Naive thymus-derived CD4-positive, alpha-beta T cell (primary cell): ENCODE measurements at regions not wholly inside any gene's neighbourhood (a gene's known extent, or its start where the extent isn't known, plus 50 kb on each side); places are given as distances from the start of the nearest gene placed in this dataset.

Experiments used
- ATAC-seq: fragments of 150-1000 bp; cut with Tn5 transposase; 2 replicates; pipeline ENCODE4 v1.10.0; 2021; ENCODE audit warnings: mild to moderate bottlenecking, moderate library complexity
- CTCF ChIA-PET: fragments of 350-600 bp; sonication (Branson Sonifier 250); formaldehyde crosslinking; loops from one replicate; lab custom pipeline; 2021; ENCODE audit warnings: antibody characterized with exemption; lab: Charles Lee
- POLR2A ChIA-PET: fragments of 350-600 bp; sonication (Branson Sonifier 250); formaldehyde crosslinking; loops from one replicate; lab custom pipeline; 2021; ENCODE audit warnings: antibody characterized with exemption, inconsistent platforms; lab: Charles Lee
- DNase-seq, 9 donors: peaks; one replicate each; pipeline versions ENCODE4 v3.0.0 to v3.0.0-alpha.2; 2020 to 2022; ENCODE audit warnings: mixed read lengths in 1 of 9
- H3K27ac ChIP-seq: one replicate; pipeline ENCODE4 v1.7.0; 2013; ENCODE audit warnings: mild to moderate bottlenecking, low read depth, low read length, moderate library complexity
- H3K27me3 ChIP-seq, 2 donors: one replicate each; pipeline ENCODE4 v1.7.0; 2013; ENCODE audit warnings: low read length in 2 of 2, mild to moderate bottlenecking in 2 of 2, moderate library complexity in 2 of 2; ENCODE audit not compliant: control insufficient read depth in 2 of 2, insufficient read depth in 2 of 2
- H3K36me3 ChIP-seq, 3 experiments: 1 replicate in 2 of 3; 2 replicates in 1 of 3; pipeline ENCODE4 v1.7.0; 2013; ENCODE audit warnings: low read length in 3 of 3, mild to moderate bottlenecking in 3 of 3, moderate library complexity in 1 of 3; ENCODE audit not compliant: insufficient read depth in 3 of 3, control insufficient read depth in 2 of 3
- H3K4me1 ChIP-seq, 2 donors: one replicate each; pipeline ENCODE4 v1.7.0; 2013; ENCODE audit warnings: low read length in 2 of 2, mild to moderate bottlenecking in 2 of 2, moderate library complexity in 1 of 2; ENCODE audit not compliant: control insufficient read depth in 2 of 2, insufficient read depth in 2 of 2
- H3K4me3 ChIP-seq: 2 replicates; pipeline ENCODE4 v1.7.0; 2013; ENCODE audit warnings: mild to moderate bottlenecking, low read length
- H3K9me3 ChIP-seq, 3 experiments: 1 replicate in 2 of 3; 2 replicates in 1 of 3; pipeline ENCODE4 v1.7.0; 2013; ENCODE audit warnings: low read length in 3 of 3; ENCODE audit not compliant: control insufficient read depth in 2 of 3
- H3K27ac Mint-ChIP-seq, 9 donors: one replicate each; pipeline ENCODE4 v1.8.0; 2020 to 2022; ENCODE audit warnings: mixed read lengths in 9 of 9, mild to moderate bottlenecking in 8 of 9, moderate library complexity in 5 of 9, inconsistent platforms in 2 of 9
- H3K27me3 Mint-ChIP-seq, 5 donors: one replicate each; pipeline ENCODE4 v1.8.0; 2021 to 2022; ENCODE audit warnings: mixed read lengths in 5 of 5, mild to moderate bottlenecking in 1 of 5
- H3K36me3 Mint-ChIP-seq, 5 donors: one replicate each; pipeline ENCODE4 v1.8.0; 2020 to 2022; ENCODE audit warnings: mixed read lengths in 5 of 5, mild to moderate bottlenecking in 3 of 5, inconsistent platforms in 1 of 5
- H3K4me1 Mint-ChIP-seq, 7 donors: one replicate each; pipeline ENCODE4 v1.8.0; 2020 to 2022; ENCODE audit warnings: mixed read lengths in 7 of 7, mild to moderate bottlenecking in 3 of 7, inconsistent platforms in 1 of 7
- H3K4me3 Mint-ChIP-seq, 10 donors: one replicate each; pipeline ENCODE4 v1.8.0; 2020 to 2022; ENCODE audit warnings: mild to moderate bottlenecking in 10 of 10, mixed read lengths in 10 of 10, moderate library complexity in 6 of 10, inconsistent platforms in 2 of 10
- H3K9me3 Mint-ChIP-seq, 11 donors: one replicate each; pipeline ENCODE4 v1.8.0; 2020 to 2022; ENCODE audit warnings: mixed read lengths in 11 of 11, mild to moderate bottlenecking in 4 of 11, inconsistent platforms in 1 of 11, moderate library complexity in 1 of 11
- intact Hi-C, 2 donors: fragments of 100-400 bp; cut with micrococcal nuclease; formaldehyde crosslinking; loops; one replicate each; pipeline ENCODE4 v1.15.1; 2023

- H3K4me3 Mint-ChIP-seq: no peak overlapping the region
- ATAC-seq (no peak), DNase-seq (no peak)
- H3K4me1 Mint-ChIP-seq: no peaks in the 10 kb centered on the region
- H3K36me3 ChIP-seq: no peaks in the 10 kb centered on the region
- H3K27ac ChIP-seq: no peak overlapping the region
- intact Hi-C loops: no loop called here
- H3K27me3 ChIP-seq: no peaks in the 10 kb centered on the region
- peaks cover 0 to 4% (median 0%) of the 10 kb centered on the region in 11 donors for H3K9me3 Mint-ChIP-seq
- H3K36me3 Mint-ChIP-seq: no peaks in the 10 kb centered on the region
- H3K4me3 ChIP-seq: no peak overlapping the region
- POLR2A ChIA-PET: no interaction called here
- CTCF ChIA-PET: no interaction called here
- H3K4me1 ChIP-seq: no peaks in the 10 kb centered on the region
- H3K27me3 Mint-ChIP-seq: peaks cover 0 to 28% (median 13%) of the 10 kb centered on the region in 5 donors
- H3K27ac Mint-ChIP-seq: no peak overlapping the region
- no peaks in the 10 kb centered on the region for H3K9me3 ChIP-seq
These were observed 96.6 kb upstream of the SRD5A3 start for GRCh38 chr4:55249476-55249875.

- DNase-seq: no peak
- H3K9me3 ChIP-seq: no peaks in the 10 kb centered on the region
- no peak overlapping the region for H3K4me3 ChIP-seq
- H3K4me3 Mint-ChIP-seq: no peak overlapping the region
- no peaks in the 10 kb centered on the region for H3K4me1 Mint-ChIP-seq
- H3K27me3 Mint-ChIP-seq: peaks cover 5 to 34% (median 19%) of the 10 kb centered on the region in 5 donors
- POLR2A ChIA-PET: no interaction called here
- no peaks in the 10 kb centered on the region for H3K4me1 ChIP-seq
- H3K36me3 ChIP-seq: no peaks in the 10 kb centered on the region
- CTCF ChIA-PET: no interaction called here
- H3K27me3 ChIP-seq: no peaks in the 10 kb centered on the region
- intact Hi-C loops: no loop called here
- H3K27ac ChIP-seq: no peak overlapping the region
- H3K9me3 Mint-ChIP-seq: peaks cover 0 to 4% (median 0%) of the 10 kb centered on the region in 11 donors
- no peak overlapping the region for H3K27ac Mint-ChIP-seq
- no peak for ATAC-seq
- H3K36me3 Mint-ChIP-seq: no peaks in the 10 kb centered on the region
These were observed 94.7 kb upstream of the SRD5A3 start for GRCh38 chr4:55251342-55251741.

- H3K9me3 ChIP-seq: no peaks in the 10 kb centered on the region
- Mint-ChIP-seq H3K27ac (no peak overlapping the region), H3K4me3 (no peak overlapping the region), H3K9me3 (peaks cover 0 to 4% (median 0%) of the 10 kb centered on the region in 11 donors), H3K36me3 (no peaks in the 10 kb centered on the region), H3K4me1 (no peaks in the 10 kb centered on the region), H3K27me3 (peaks cover 5 to 35% (median 19%) of the 10 kb centered on the region in 5 donors)
- H3K4me1 ChIP-seq: no peaks in the 10 kb centered on the region
- H3K27me3 ChIP-seq: no peaks in the 10 kb centered on the region
- CTCF ChIA-PET: no interaction called here
- DNase-seq: no peak
- no peak overlapping the region for H3K4me3 ChIP-seq
- POLR2A ChIA-PET: no interaction called here
- intact Hi-C loops: no loop called here
- no peaks in the 10 kb centered on the region for H3K36me3 ChIP-seq
- no peak for ATAC-seq
- H3K27ac ChIP-seq: no peak overlapping the region
These were observed 94.1 kb upstream of the SRD5A3 start for GRCh38 chr4:55251896-55252295.

- H3K27me3 ChIP-seq: no peaks in the 10 kb centered on the region
- no peak overlapping the region for H3K4me3 ChIP-seq
- Mint-ChIP-seq H3K36me3 (no peaks in the 10 kb centered on the region), H3K4me1 (no peaks in the 10 kb centered on the region), H3K4me3 (no peak overlapping the region), H3K27ac (no peak overlapping the region), H3K9me3 (peaks cover 0 to 4% (median 0%) of the 10 kb centered on the region in 11 donors), H3K27me3 (peaks cover 5 to 30% (median 19%) of the 10 kb centered on the region in 5 donors)
- CTCF ChIA-PET: no interaction called here
- H3K27ac ChIP-seq: no peak overlapping the region
- DNase-seq: no peak
- H3K36me3 ChIP-seq: no peaks in the 10 kb centered on the region
- intact Hi-C loops: no loop called here
- POLR2A ChIA-PET: no interaction called here
- no peak for ATAC-seq
- no peaks in the 10 kb centered on the region for H3K4me1 ChIP-seq
- H3K9me3 ChIP-seq: no peaks in the 10 kb centered on the region
These were observed 92.0 kb upstream of the SRD5A3 start for GRCh38 chr4:55253948-55254593.

- Histone ChIP-seq H3K27me3 (no peaks in the 10 kb centered on the region), H3K4me3 (no peak overlapping the region), H3K27ac (no peak overlapping the region), H3K4me1 (no peaks in the 10 kb centered on the region), H3K9me3 (no peaks in the 10 kb centered on the region), H3K36me3 (no peaks in the 10 kb centered on the region)
- no peak overlapping the region for H3K4me3 Mint-ChIP-seq
- H3K36me3 Mint-ChIP-seq: no peaks in the 10 kb centered on the region
- no peaks in the 10 kb centered on the region for H3K4me1 Mint-ChIP-seq
- H3K9me3 Mint-ChIP-seq: no peaks in the 10 kb centered on the region
- ChIA-PET POLR2A (no interaction called here), CTCF (no interaction called here)
- ATAC-seq (no peak), DNase-seq (no peak)
- H3K27ac Mint-ChIP-seq: no peak overlapping the region
- intact Hi-C loops: no loop called here
- H3K27me3 Mint-ChIP-seq: peaks cover 5 to 22% (median 12%) of the 10 kb centered on the region in 5 donors
These were observed 90.9 kb upstream of the SRD5A3 start for GRCh38 chr4:55255179-55255578.

GRCh38 chr4:55256787-55257186 lies 89.3 kb upstream of the SRD5A3 start:
- Histone ChIP-seq H3K36me3 (no peaks in the 10 kb centered on the region), H3K27ac (no peak overlapping the region), H3K9me3 (no peaks in the 10 kb centered on the region), H3K27me3 (no peaks in the 10 kb centered on the region), H3K4me1 (no peaks in the 10 kb centered on the region), H3K4me3 (no peak overlapping the region)
- Mint-ChIP-seq H3K4me1 (no peaks in the 10 kb centered on the region), H3K36me3 (no peaks in the 10 kb centered on the region), H3K27me3 (peaks cover 5 to 22% (median 12%) of the 10 kb centered on the region in 5 donors), H3K9me3 (no peaks in the 10 kb centered on the region), H3K27ac (no peak overlapping the region), H3K4me3 (no peak overlapping the region)
- ATAC-seq: no peak
- no peak for DNase-seq
- ChIA-PET CTCF (no interaction called here), POLR2A (no interaction called here)
- intact Hi-C loops: no loop called here

GRCh38 chr4:55258152-55258865 lies 87.7 kb upstream of the SRD5A3 start:
- Histone ChIP-seq H3K36me3 (no peaks in the 10 kb centered on the region), H3K4me3 (no peak overlapping the region), H3K27me3 (no peaks in the 10 kb centered on the region), H3K9me3 (no peaks in the 10 kb centered on the region), H3K27ac (no peak overlapping the region), H3K4me1 (no peaks in the 10 kb centered on the region)
- intact Hi-C loops: no loop called here
- Mint-ChIP-seq H3K27me3 (peaks cover 5 to 24% (median 12%) of the 10 kb centered on the region in 5 donors), H3K9me3 (peaks cover 0 to 2% (median 0%) of the 10 kb centered on the region in 11 donors), H3K4me3 (no peak overlapping the region), H3K4me1 (no peaks in the 10 kb centered on the region), H3K36me3 (no peaks in the 10 kb centered on the region), H3K27ac (no peak overlapping the region)
- DNase-seq: no peak
- ChIA-PET CTCF (no interaction called here), POLR2A (no interaction called here)
- no peak for ATAC-seq
